Neural progenitor cell (in vitro differentiated cells): ENCODE measurements at regions not wholly inside any gene's neighbourhood (a gene's known extent, or its start where the extent isn't known, plus 50 kb on each side); places are given as distances from the start of the nearest gene placed in this dataset.

Experiments used
- EZH2 ChIP-seq: fragments of 200-600 bp; sonication (generic); IDR thresholded peaks from 2 replicates; pipeline ENCODE4 v1.6.1; 2017; ENCODE audit warnings: antibody characterized with exemption, mild to moderate bottlenecking, moderate library complexity
- EZH2phosphoT487 ChIP-seq: fragments of 200-600 bp; sonication (generic); IDR thresholded peaks from 2 replicates; pipeline ENCODE4 v1.6.1; 2017; ENCODE audit warnings: antibody characterized with exemption
- TF ChIP-seq, protein P1 (sequence below): fragments of 200-600 bp; sonication (generic); IDR thresholded peaks from 2 replicates; pipeline ENCODE4 v1.5.1; 2017; ENCODE audit warnings: antibody characterized with exemption, mild to moderate bottlenecking

DNA sequence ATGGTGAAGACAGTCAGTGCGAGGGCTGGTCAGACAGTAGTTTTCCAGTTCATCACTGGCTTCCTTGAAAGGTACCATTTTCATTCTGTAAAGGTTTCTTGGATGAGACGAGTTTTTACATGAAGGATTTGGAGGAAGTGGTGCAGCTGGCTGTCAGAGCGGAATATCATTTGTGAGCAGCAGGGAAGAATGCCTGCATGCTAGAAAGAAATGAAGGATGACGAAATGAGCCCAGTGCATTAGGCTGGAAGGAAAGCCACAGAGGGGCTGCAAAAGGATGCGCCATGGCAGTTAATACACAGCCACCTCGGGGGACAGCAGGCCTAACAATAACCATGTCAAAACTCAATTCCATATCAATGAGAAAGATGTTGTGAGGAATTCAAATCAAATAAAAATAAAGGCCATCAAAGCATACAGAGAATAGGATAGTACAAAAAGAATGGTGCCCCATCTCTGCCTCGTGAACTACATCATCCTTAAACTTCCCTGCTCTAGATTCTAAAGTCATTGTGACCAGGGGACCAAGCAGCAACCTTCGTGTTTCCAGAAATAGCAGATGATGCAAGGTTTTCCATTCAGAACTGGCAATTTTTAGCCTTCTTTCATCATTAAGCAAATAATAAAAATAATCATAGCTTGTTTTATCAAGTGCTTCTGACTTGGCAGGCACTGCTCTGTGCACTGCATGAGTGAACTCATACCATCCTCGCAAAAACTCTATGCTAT is 504.2 kb downstream of the RFC3 start:
- TF ChIP-seq EZH2 (no peak), EZH2phosphoT487 (no peak)
- TF ChIP-seq, protein P1, sequence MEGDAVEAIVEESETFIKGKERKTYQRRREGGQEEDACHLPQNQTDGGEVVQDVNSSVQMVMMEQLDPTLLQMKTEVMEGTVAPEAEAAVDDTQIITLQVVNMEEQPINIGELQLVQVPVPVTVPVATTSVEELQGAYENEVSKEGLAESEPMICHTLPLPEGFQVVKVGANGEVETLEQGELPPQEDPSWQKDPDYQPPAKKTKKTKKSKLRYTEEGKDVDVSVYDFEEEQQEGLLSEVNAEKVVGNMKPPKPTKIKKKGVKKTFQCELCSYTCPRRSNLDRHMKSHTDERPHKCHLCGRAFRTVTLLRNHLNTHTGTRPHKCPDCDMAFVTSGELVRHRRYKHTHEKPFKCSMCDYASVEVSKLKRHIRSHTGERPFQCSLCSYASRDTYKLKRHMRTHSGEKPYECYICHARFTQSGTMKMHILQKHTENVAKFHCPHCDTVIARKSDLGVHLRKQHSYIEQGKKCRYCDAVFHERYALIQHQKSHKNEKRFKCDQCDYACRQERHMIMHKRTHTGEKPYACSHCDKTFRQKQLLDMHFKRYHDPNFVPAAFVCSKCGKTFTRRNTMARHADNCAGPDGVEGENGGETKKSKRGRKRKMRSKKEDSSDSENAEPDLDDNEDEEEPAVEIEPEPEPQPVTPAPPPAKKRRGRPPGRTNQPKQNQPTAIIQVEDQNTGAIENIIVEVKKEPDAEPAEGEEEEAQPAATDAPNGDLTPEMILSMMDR = no peak
